Medulla oblongata (tissue), 1 donor: ENCODE measurements at regions not wholly inside any gene's neighbourhood (a gene's known extent, or its start where the extent isn't known, plus 50 kb on each side); places are given as distances from the start of the nearest gene placed in this dataset.

Source experiments
- DNase-seq: peaks from one replicate; pipeline ENCODE4 v3.0.0-alpha.2; 2015; ENCODE audit errors: extremely low spot score

DNA sequence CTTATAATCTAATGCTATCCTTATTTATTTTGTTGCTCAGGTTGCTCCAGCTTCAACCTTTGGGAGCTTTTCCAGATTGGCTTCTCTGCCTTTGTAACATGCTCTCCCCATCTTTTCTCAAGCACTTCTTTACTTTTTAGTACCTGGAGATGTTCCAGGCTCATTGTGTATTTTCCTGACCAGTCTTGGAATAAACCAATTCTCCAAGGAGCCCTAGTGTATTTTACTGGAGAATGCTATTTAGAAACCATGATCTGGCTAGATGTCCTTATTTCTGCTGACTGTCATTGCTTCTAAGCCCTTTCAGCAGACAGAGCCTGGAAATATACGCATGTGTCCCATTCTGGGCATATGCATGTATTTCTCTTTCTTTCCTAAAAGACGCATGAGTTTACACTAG lies 95.7 kb downstream of the EMX2 start:
- peak; percentile 21 for DNase-seq

DNA sequence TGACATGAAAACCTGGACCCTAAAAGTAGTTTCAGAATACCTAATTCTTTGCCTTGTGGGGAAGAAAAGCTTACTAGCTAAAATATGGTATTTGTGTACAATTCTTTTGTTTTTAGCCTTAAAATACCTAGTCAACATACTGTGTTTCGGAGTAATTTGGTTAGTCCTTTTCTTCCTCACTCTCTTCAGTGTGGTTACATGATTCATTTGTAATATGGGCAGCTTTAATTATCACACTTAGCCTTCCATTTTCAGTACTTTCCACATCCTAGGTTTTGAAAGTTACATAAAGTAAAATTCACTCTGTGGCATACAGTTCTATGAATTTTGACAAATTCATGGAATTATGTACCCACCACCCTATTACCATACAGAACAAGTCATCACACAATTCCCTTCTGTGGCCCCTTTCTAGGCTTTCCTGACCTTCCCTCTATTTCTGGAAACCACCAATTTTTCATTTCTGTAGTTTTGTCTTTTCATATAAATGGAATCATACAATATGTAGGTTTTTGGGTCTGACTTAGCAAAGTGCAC lies 96.2 kb downstream of the EMX2 start:
- no peak for DNase-seq

DNA sequence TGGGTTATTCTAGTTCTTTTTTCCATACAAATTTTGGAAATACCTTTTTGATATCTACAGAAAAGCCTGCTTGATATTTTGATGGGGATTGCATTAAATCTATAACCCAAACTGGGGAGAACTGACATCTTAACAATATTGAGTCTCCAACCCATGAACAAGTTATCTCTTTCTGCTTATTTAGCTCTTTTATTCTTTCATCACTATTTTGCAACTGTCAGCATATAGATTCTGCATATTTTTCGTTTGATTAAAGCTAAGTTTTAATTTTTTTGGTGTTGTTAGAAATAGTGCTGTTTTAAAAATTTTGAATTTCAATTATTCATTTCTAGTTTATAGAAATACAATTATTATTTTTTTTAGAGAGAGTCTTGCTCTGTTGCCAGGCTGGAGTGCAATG lies 97.9 kb downstream of the EMX2 start:
- DNase-seq = no peak

DNA sequence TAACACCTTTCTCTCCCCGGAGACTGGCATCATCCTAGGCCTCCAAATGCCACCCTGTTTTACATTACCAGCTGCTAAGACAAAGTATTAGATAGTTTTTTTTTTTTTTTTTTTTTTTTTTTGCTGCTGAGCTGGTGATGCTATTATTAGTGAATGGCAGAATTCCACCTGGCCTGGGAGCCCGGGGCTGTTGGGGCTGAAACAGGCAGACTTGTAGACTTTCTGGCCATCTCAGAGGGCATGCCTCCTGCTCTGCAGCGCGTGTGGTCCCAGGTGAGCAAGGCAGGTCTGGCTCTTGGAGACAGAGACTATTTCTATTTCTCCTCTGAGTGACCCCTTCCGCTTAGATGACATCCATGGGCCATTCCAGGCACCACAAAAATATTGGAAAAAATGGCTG lies 104.2 kb downstream of the EMX2 start:
- DNase-seq = no peak

DNA sequence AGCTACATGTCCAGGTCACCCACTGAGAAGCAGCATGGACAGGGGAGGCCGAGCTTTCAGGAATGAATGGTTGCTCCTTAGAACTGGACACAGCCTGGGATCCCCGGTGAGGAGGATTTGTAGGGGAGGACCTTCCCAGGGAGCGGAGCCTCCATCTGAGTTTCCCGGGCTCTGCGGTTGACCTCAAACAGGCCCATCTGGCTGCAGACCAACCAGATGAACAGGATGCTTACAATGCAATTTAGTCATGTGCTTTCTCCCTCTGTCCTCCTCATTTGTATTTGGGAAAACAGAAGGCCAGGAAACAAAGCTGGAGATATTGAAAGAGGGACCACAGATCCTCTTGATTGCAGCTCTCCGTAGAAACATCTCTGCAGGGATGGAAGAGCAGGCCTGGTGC lies 104.8 kb downstream of the EMX2 start:
- no peak for DNase-seq

DNA sequence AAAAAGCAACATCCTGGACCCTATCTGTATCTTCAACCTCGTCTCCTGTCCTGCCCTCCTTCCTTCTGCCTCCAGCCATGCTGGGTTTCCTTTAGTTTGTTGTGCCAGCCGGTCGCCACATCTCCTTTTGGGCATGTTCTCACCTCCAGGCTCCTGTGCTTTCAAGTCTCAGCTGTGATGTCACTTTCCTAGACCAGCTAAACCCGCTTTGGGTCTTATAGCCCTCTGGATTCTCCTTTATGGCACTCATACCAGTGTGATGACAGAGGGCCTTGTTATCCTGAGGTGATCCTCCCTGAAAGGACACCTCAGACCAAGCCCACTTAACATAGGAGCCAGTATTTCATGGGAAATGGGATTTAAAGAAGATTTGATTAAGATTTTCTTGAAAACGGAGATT lies 108.6 kb downstream of the EMX2 start:
- no peak for DNase-seq

DNA sequence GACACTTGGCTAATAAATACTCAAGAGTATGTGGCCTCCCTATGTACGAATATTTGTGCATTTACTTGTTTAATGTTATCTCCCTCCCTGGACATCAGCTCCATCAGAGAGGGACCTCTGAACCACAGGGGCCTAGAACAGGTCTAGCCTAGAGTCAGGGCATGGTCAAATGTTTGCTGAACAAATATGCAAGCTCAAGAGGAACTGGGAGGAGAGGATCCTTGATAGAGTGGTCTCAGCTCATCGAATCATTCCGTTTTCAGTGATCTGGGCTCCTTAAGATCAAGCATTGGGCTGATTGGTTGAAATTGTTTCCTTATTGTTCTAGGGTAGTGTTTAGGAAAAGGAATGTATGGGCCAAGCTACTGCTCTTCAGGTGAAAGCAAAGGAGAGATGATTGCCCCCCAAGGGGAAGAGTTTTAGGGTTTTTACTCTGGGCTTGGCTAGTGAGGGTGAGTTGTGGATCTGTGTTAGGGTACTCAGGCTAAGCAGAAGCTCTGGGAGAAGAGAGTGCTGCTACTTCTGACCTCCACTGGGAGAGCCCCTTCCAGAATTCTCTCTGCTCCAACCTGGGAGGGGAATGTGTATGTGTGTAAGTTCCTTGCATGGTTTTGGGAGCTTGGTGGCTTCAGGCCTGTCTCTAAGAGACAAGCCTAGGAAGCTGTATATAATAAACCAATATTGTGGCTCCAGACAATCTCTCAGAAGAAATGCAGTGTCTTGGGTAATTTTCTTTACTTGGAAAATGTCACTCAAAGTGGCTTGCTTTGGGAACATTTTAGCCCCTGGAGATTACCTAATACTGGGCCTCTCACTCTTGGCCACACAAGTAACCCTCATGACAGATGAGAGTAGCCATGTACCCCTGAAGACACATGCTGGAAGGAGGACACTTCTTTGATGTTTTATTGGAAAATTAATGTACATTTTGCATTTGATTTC lies 110.0 kb downstream of the EMX2 start:
- DNase-seq = no peak

DNA sequence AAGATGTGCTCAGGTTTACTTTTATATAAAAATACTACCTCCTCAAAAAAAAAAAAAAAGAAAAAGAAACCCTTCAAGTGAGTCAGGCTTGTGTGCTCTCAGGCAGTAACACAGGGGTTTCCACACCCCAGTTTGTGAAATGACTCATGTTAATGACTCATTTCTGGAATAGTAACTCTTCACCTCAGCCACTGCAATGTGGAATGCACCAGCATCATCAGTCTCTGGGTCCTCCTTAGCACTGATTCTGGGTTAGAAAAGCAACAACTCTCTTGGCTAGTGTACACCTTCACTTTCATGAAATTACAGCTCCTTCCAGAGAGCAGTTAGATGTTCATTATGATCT lies 110.6 kb downstream of the EMX2 start:
- DNase-seq = no peak

DNA sequence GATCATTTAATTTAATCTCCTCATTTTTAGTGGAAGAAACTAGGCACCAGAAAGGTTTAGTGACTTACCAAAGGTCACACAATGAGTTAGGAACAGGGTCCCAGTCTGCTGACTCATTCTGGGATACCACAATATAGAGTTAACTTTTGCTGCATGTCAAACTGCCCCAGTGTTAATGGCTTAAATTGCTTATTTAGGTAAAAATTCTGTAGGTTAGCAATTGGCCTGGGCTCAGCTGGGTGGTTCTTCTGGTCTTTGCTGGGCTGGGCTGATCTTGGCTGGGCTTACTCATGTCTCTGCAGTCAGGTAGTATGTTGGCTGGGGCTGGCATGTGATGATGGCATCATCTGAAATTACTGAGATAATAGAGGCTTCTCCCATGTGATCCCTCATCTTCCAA lies 111.6 kb downstream of the EMX2 start:
- no peak for DNase-seq

DNA sequence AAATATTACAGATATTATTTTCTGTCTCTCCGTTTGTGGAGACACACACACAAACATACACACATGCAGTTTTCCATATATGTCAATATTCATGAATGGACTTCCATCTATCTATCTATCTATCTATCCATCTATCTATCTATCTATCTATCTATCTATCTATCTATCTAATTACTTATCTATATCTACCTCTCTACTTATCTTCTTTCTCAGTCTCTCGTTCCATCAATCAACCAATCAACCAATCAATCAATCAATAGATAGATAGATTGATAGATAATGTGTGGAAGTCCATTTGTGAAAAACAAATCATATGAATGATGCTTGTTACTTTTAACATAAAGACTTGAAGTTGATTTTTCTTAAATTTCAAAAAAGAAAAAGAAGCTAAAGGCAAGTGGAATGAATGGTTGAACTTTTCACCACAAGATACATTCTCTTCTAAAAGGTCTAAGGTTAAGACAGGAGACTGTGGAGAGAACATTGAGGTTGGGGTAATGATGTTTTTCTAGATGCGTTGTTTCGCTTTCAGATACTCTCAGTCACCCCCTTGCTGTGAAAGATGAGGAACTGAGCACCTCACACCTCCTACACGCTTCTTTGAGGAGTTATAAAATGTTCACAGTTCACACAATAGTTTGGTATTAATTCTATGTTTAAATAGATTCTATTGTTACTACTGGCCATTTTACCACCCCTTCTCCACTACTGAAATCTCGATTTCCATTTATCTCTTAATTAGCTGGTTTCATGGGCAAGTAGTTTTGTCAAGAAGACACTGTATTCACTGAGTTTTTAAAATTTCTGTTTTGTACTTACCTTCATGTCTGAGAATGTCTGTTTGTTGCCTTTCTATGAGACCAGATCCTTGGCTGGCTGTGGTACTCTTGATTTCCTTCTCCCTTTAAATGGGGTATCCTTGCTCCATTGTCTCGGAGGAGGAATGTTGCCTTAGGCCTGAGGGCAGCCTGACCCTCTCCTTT lies 114.1 kb downstream of the EMX2 start:
- no peak for DNase-seq

DNA sequence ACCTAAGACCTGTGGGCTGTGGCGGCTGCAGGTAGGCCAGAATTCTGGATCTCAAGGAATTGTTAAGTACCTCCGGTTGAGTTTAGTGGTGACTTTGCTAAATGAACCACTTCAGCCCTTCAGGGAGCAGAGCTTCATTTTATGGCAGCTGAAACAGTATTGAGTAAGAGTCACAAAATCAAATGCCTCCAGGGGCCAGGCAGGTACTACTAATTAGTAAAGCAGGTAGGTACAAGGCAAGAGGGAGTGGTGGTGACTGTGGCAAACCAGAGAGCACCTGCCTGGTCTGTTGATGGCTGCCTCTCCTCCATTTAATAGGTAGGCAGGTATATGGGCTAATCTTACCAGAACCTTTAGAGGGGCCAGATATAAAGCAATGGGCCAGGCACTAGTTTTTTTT lies 118.8 kb downstream of the EMX2 start:
- DNase-seq = no peak

DNA sequence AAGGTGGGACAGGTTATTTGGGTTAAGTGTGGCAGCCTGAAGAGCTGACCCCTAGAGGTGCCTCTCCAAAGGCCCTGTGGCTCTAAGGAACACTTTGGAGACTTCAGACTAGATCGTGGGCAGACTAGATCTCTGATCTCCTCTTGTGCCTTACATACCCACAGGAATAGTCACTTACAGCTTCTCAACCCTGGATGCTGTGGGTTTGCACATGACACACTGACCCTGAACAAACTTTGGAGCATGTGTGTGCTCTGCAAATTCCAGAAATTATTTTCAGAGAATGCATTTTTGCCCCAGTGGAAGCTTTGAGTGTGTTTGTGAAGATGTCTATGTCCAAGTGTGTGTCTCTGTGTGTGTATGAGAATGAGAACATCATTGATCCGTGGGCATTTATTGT lies 119.6 kb downstream of the EMX2 start:
- no peak for DNase-seq

DNA sequence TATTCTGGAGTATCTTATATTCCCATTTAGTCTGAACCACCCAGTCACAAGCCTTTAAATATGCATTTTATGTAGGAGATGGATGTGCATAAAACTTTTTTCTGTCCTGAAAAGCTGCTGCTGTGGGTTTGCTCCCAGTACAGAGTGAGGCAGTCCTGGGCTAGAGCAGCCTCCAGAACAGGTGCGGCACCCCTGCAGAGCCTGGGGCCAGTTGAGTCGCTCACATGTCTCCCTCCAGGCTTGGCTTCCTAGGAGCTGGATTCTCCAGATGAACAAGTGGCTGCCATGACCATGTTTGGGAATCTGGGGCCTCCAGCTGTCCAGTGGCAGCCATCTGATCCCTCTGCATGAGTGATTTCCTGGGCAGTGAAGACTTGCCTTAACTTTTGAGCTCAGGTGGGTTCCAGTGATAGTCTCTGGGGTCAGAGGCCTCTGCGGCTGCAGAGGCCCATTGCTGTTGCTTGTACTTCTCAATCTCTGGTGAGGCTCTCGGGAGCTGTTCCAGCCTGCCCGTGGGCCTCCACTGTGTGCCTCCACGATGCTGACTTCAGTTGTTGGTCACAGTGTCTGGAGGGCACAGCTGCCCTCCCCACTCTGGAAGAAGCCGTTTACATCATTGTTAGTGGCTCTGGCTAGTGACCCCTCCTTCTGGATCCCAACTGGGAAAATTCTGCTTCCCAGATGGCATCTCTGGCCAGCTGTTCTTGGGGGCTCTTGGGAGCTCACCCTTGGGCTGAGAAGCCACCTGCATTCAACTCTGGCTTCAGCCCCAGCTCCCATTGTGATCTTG lies 120.4 kb downstream of the EMX2 start:
- DNase-seq = no peak

DNA sequence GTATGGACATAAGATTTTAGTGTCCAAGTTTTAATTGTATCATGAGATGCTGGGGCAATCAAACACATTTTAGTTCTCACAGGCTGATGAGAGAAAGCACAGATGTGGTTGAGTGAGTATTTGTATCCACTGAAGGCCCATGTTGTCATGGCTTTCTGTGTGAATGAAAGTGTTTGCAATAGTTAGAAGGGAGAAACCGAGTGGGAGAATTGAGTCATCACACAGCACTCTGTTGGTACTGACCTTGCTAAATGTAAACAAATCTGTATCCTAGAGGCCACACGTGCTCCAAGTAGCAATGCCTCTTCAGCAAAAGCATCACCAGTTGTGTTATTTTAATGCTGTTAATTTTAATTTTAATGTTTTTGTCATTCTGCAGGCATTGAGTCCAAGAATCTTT lies 121.2 kb downstream of the EMX2 start:
- DNase-seq = no peak

DNA sequence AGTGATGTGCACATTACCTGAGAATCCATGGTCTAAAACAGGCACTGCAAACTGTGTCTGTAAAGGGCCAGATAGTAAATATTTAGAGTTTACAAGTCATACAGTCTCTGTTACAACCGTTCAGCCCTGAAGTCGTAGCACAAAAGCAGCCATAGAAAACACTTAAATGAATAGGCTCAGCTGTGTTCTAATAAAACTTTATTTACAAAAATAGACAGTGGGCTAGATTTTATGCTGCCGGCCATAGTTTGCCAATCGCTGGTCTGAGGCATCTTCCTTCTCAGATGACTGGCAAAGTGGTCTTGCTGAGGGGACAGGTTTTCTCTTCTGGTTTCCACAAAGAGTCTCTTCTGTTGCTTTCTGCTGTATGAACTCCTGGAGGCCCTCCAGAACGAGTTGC lies 121.7 kb downstream of the EMX2 start:
- DNase-seq = no peak

DNA sequence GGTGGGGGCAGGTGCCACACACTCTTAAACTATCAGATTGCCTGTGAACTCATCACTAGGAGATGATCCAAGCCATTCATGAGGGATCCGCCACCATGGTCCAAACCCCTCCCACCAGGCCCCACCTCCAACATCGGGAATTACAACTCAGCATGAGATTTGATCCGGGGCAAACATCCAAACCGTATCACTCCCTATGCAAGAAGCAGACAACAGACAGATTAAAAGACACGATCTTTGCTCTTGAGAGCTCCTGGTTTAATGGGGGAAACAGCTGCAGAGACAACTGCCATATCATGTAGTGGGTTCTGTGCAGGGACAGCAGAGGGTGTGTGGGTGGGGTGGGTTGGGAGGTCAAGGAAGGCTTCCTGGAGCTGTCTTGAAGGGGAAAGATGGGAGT lies 123.6 kb downstream of the EMX2 start:
- DNase-seq = no peak

DNA sequence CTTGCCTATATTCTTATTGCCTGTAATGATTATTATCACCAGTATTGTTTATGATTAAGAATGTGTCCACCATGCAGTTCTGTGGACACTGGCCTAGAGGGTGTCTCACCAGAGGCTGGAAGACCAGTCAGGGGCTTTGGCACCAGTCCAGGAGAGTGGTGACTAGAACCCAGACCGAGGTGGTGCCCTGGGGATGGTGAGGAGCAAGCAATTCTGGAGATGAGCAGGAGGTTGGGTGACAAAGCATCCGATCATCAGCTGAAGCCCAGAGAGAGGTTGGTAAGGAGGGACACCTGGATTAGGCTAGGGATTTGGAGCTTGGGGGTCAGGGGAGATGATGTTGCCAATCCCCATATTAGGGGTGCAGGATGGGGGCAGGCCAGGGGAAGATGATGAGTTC lies 124.4 kb downstream of the EMX2 start:
- no peak for DNase-seq

DNA sequence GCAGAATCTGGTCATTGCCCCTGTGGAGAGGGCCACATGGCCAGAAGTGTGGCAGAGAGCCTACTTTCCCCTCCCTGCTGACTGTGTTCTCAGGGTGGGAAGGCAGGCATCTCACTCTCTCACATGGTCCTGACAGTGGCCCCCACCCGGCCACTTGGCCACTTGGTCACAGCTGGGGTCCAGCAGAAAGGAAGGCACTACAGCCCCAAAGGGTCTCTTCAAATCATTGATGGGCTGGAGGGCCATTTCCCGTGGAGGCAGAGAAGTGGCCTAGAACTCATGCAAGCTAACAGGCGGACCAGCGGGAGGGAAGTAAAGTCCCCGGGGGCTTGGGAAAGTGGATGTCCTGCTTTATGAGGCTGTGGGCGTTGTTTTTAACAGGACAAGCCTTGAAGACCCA lies 125.3 kb downstream of the EMX2 start:
- no peak for DNase-seq

DNA sequence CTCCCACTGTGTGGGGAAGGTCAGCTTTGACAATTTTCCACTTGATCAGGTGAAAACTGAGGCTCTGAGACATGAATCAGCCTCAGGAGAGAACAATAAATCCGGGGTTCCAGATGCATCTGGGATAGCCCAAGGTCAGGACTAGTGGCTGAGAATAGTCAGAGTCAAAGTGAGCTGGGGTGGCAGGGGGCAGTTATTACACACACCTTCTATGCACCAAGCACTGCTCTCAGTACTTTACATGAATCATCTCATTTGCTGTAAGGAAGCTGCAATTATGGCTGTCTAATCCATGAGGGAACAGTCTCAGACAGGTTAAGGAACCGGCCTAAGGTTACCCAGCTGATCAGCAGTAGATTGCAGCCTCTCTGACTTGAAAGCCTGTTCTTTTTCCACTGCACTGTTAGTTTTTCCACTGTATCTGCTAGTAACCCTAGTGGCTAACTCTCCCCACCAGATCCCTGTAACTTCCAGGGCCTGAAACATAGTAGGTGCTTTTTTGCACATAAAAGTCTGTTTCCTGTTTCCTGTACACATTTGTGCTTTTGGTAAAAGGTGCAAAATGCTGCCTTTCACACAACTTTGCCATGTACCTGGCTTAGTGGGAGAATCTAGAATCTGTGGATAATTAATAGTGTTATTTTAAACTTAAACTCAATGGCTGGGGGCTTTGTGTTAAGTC lies 125.9 kb downstream of the EMX2 start:
- DNase-seq = no peak

DNA sequence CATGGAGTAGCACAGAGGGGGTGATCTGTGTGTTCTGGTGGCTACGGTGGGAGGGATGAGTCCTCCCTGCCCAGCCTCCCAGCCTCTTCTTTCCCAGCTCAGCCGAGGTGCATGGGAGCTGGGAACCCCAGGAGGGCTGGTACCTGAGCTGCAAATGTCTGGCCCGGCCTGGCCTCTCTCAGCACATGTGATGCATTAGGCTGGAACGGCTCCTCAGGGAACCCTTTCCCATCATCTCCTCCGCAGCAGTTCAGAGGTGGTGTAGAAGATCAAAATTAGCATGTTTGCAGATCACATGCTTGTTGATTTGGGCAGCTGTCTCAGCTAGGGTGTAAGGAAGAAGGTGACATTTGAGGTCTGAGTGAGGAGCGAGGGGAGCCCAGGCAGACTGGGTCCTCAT lies 126.6 kb downstream of the EMX2 start:
- DNase-seq = no peak
